ENCODE measurements at regions not wholly inside any gene's neighbourhood (a gene's known extent, or its start where the extent isn't known, plus 50 kb on each side); places are given as distances from the start of the nearest gene placed in this dataset.

GRCh38 chr5:158285698-158286097, 426.8 kb upstream of the CLINT1 start:
- TF ChIP-seq CTCF (conservative IDR thresholded peaks at IDR 0.05; ENCODE audit: low read depth, low read length) (no peak), EZH2 (IDR thresholded peaks at IDR 0.05; ENCODE audit: low read length, unreplicated experiment) (no peak), EZH2phosphoT487 (IDR thresholded peaks at IDR 0.05; ENCODE audit: borderline replicate concordance, low read length) (no peak)
- POLR2A ChIA-PET (ENCODE audit: unreplicated experiment), result no interaction called here

GRCh38 chr5:158284242-158284641, 425.3 kb upstream of the CLINT1 start:
- DNase-seq, result no peak
- no peak for ATAC-seq
- ChIA-PET POLR2A (ENCODE audit: unreplicated experiment) (no interaction called here), CTCF (no interaction called here)
- Histone ChIP-seq H3K27me3 (ENCODE audit: low read length) (peaks cover 14% of the 10 kb centered on the region; the same call in 1 of the 2 replicates), H3K4me2 (ENCODE audit: low read length) (no peak overlapping the region), H3K4me3 (ENCODE audit: low read length) (no peak overlapping the region), H4K20me1 (ENCODE audit: low read length) (no peaks in the 10 kb centered on the region), H3K9ac (ENCODE audit: low read length) (no peak overlapping the region), H3K9me2 (replicated peaks; ENCODE audit: low read length) (no peaks in the 10 kb centered on the region), H2AFZ (ENCODE audit: low read length) (no peak overlapping the region), H3K9me3 (ENCODE audit: low read length) (no peaks in the 10 kb centered on the region), H3K36me3 (ENCODE audit: low read depth, low read length) (no peaks in the 10 kb centered on the region), H3K4me1 (ENCODE audit: insufficient read depth, low read length) (peaks cover 13% of the 10 kb centered on the region), H3K27ac (ENCODE audit: low read length) (no peak overlapping the region), H3K79me2 (ENCODE audit: low read length) (no peaks in the 10 kb centered on the region), H3F3A (ENCODE audit: low read length, unreplicated experiment) (no peaks in the 10 kb centered on the region)
- BruUV-seq (replicated peaks), result no TSS peak
- intact Hi-C loops (cut with micrococcal nuclease), result no loop called here
- TF ChIP-seq EZH2phosphoT487 (IDR thresholded peaks at IDR 0.05; ENCODE audit: borderline replicate concordance, low read length) (no peak), EZH2 (IDR thresholded peaks at IDR 0.05; ENCODE audit: low read length, unreplicated experiment) (no peak), CTCF (conservative IDR thresholded peaks at IDR 0.05; ENCODE audit: low read depth, low read length) (no peak; the same call in 1 of the 2 replicates)

More at GRCh38 chr5:158285698-158286097, 426.8 kb upstream of the CLINT1 start:
- Histone ChIP-seq H3K4me3 (ENCODE audit: low read length) (no peak overlapping the region), H3K27me3 (ENCODE audit: low read length) (peaks cover 5% of the 10 kb centered on the region; the same call in 1 of the 2 replicates), H3F3A (ENCODE audit: low read length, unreplicated experiment) (no peaks in the 10 kb centered on the region), H3K9ac (ENCODE audit: low read length) (no peak overlapping the region), H3K27ac (ENCODE audit: low read length) (no peak overlapping the region), H3K79me2 (ENCODE audit: low read length) (no peaks in the 10 kb centered on the region), H3K9me2 (replicated peaks; ENCODE audit: low read length) (no peaks in the 10 kb centered on the region), H3K4me1 (ENCODE audit: insufficient read depth, low read length) (peaks cover 13% of the 10 kb centered on the region), H3K9me3 (ENCODE audit: low read length) (no peaks in the 10 kb centered on the region), H2AFZ (ENCODE audit: low read length) (no peak overlapping the region), H3K36me3 (ENCODE audit: low read depth, low read length) (no peaks in the 10 kb centered on the region), H4K20me1 (ENCODE audit: low read length) (no peaks in the 10 kb centered on the region), H3K4me2 (ENCODE audit: low read length) (no peak overlapping the region)
- no TSS peak for BruUV-seq (replicated peaks)
- ATAC-seq (no peak), DNase-seq (no peak)
- CTCF ChIA-PET, result no interaction called here
- intact Hi-C loops (cut with micrococcal nuclease), result no loop called here

GRCh38 chr5:158283397-158283796, 424.5 kb upstream of the CLINT1 start:
- Histone ChIP-seq H3F3A (ENCODE audit: low read length, unreplicated experiment) (no peaks in the 10 kb centered on the region), H3K27ac (ENCODE audit: low read length) (no peak overlapping the region), H3K9ac (ENCODE audit: low read length) (no peak overlapping the region), H3K4me3 (ENCODE audit: low read length) (no peak overlapping the region), H3K4me1 (ENCODE audit: insufficient read depth, low read length) (peaks cover 12% of the 10 kb centered on the region), H2AFZ (ENCODE audit: low read length) (no peak overlapping the region), H3K9me3 (ENCODE audit: low read length) (no peaks in the 10 kb centered on the region), H3K9me2 (replicated peaks; ENCODE audit: low read length) (no peaks in the 10 kb centered on the region), H3K27me3 (ENCODE audit: low read length) (peaks cover 23% of the 10 kb centered on the region), H3K79me2 (ENCODE audit: low read length) (no peaks in the 10 kb centered on the region), H3K4me2 (ENCODE audit: low read length) (no peak overlapping the region), H4K20me1 (ENCODE audit: low read length) (no peaks in the 10 kb centered on the region), H3K36me3 (ENCODE audit: low read depth, low read length) (no peaks in the 10 kb centered on the region)
- no TSS peak for BruUV-seq (replicated peaks)
- intact Hi-C loops (cut with micrococcal nuclease), result no loop called here
- POLR2A ChIA-PET (ENCODE audit: unreplicated experiment), result no interaction called here
- TF ChIP-seq EZH2phosphoT487 (IDR thresholded peaks at IDR 0.05; ENCODE audit: borderline replicate concordance, low read length) (no peak), CTCF (conservative IDR thresholded peaks at IDR 0.05; ENCODE audit: low read depth, low read length) (no peak), EZH2 (IDR thresholded peaks at IDR 0.05; ENCODE audit: low read length, unreplicated experiment) (no peak)
- ATAC-seq, result no peak
- DNase-seq, result no peak
- CTCF ChIA-PET, result no interaction called here

All from PC-3 (cell line).